ENCODE measurements at regions not wholly inside any gene's neighbourhood (a gene's known extent, or its start where the extent isn't known, plus 50 kb on each side); places are given as distances from the start of the nearest gene placed in this dataset.

DNA sequence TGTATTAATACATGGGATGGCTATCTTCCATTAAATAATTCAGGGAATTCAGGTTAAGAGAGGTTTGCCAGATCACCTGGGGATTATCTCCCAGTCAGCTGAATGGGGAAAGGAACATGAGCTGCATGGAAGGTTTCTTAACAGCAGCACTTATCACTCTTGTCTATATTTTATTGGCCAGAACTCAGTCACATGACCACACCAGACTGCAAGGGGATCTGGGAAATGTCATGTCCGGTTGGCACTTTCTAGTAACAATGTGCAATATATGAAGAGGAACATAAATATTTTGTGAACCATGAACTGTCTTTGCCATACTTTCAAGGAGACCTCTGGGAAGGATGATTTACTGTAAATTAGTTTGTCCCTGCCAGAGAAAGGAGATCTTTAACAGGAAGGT, 599.1 kb downstream of the SLC4A3 start:
- no peak overlapping the region for H3K27ac ChIP-seq

GRCh38 chr2:220227266-220227920, 600.0 kb downstream of the SLC4A3 start:
- TF ChIP-seq, protein P1, sequence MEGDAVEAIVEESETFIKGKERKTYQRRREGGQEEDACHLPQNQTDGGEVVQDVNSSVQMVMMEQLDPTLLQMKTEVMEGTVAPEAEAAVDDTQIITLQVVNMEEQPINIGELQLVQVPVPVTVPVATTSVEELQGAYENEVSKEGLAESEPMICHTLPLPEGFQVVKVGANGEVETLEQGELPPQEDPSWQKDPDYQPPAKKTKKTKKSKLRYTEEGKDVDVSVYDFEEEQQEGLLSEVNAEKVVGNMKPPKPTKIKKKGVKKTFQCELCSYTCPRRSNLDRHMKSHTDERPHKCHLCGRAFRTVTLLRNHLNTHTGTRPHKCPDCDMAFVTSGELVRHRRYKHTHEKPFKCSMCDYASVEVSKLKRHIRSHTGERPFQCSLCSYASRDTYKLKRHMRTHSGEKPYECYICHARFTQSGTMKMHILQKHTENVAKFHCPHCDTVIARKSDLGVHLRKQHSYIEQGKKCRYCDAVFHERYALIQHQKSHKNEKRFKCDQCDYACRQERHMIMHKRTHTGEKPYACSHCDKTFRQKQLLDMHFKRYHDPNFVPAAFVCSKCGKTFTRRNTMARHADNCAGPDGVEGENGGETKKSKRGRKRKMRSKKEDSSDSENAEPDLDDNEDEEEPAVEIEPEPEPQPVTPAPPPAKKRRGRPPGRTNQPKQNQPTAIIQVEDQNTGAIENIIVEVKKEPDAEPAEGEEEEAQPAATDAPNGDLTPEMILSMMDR (conservative IDR thresholded peaks at IDR 0.05): no peak
- H3K27ac ChIP-seq: no peak overlapping the region

More for the DNA sequence above, 599.1 kb downstream of the SLC4A3 start:
- TF ChIP-seq, protein P1 (conservative IDR thresholded peaks at IDR 0.05): no peak

DNA sequence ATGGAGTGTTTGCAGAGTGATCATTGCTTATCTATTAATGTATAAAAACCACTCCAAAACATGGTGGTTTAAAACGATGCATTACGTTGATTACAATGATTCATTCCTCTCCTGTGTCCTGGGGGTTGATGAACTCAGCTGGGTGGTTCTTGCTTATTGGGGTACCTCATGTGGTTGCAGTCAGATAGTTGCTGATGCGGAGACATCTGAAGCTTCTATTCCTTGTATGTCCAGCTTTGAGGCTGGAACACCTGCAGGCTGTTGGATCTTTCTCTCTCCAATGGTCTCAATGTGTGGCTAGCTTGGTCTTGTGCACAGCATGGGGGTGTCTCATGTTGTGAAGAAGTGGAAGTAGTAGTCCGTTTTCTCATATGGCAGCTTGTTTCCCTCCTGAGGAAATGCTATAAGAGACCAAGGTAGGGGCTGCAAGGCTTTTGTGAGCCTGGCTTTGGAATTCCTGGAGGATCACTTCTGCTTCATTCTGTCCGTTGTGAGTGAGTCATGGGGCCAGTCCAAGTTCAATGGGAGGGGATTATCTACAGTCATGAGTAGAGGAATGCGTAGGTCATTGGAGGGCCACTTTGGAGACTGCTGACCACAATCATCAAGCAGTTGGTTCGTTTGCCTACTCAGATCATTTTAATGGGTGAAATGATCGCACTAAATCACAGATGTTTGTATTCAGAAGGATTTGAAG, 601.0 kb downstream of the SLC4A3 start:
- TF ChIP-seq, protein P1 (conservative IDR thresholded peaks at IDR 0.05): no peak
- no peak overlapping the region for H3K27ac ChIP-seq

- no peak overlapping the region for H3K27ac ChIP-seq
- TF ChIP-seq, protein P1 (conservative IDR thresholded peaks at IDR 0.05): no peak
Observed at GRCh38 chr2:220240641-220241040, 613.2 kb downstream of the SLC4A3 start.

DNA sequence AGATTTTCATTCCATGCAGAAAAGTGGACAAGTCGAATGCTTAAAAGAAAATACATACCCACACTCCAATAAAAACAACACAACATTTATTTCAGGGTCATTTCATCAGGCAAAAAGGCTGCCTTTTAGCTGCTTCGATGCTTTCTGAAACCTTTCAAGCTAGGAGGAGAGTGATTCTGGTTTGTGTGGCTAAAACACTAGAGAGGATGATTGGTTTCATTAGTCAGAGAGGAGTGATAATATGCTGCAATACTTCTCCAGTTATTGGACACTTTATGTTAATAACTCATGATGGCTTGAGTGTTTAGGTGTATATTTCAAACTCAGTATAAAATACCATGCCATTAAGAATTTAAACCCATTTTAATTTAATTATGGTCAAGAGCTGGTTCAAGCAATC, 614.0 kb downstream of the SLC4A3 start:
- TF ChIP-seq, protein P1 (conservative IDR thresholded peaks at IDR 0.05): no peak
- H3K27ac ChIP-seq: no peak overlapping the region

- H3K27ac ChIP-seq: no peak overlapping the region
- TF ChIP-seq, protein P1 (conservative IDR thresholded peaks at IDR 0.05): no peak
Observed at GRCh38 chr2:220243571-220243970, 616.1 kb downstream of the SLC4A3 start.

- TF ChIP-seq, protein P1 (conservative IDR thresholded peaks at IDR 0.05): no peak
- H3K27ac ChIP-seq: no peak overlapping the region
Observed at GRCh38 chr2:220246386-220246785, 619.0 kb downstream of the SLC4A3 start.

All from VCaP (cell line).